ENCODE measurements at regions not wholly inside any gene's neighbourhood (a gene's known extent, or its start where the extent isn't known, plus 50 kb on each side); places are given as distances from the start of the nearest gene placed in this dataset.

- no peak for TF ChIP-seq POLR2A (IDR thresholded peaks at IDR 0.05)
- TF ChIP-seq, protein P1, sequence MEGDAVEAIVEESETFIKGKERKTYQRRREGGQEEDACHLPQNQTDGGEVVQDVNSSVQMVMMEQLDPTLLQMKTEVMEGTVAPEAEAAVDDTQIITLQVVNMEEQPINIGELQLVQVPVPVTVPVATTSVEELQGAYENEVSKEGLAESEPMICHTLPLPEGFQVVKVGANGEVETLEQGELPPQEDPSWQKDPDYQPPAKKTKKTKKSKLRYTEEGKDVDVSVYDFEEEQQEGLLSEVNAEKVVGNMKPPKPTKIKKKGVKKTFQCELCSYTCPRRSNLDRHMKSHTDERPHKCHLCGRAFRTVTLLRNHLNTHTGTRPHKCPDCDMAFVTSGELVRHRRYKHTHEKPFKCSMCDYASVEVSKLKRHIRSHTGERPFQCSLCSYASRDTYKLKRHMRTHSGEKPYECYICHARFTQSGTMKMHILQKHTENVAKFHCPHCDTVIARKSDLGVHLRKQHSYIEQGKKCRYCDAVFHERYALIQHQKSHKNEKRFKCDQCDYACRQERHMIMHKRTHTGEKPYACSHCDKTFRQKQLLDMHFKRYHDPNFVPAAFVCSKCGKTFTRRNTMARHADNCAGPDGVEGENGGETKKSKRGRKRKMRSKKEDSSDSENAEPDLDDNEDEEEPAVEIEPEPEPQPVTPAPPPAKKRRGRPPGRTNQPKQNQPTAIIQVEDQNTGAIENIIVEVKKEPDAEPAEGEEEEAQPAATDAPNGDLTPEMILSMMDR (IDR thresholded peaks at IDR 0.05): no peak
- TF ChIP-seq POLR2AphosphoS5 (IDR thresholded peaks at IDR 0.05; ENCODE audit: insufficient read depth in 1 of 2, low read depth in 1 of 2): no peak
Observed at GRCh38 chr5:8229551-8229950, 360.6 kb downstream of the MTRR start.
